Prostate gland (tissue), 2 donors: ENCODE measurements at regions not wholly inside any gene's neighbourhood (a gene's known extent, or its start where the extent isn't known, plus 50 kb on each side); places are given as distances from the start of the nearest gene placed in this dataset.

ENCODE experiments used
- DNase-seq: peaks from one replicate; pipeline ENCODE4 v3.0.0-alpha.2; 2019; ENCODE audit warnings: low spot score
- H3K27ac ChIP-seq, 2 donors: fragments of 200-600 bp; sonication (generic); 2 replicates each; pipeline ENCODE4 v1.5.1; 2017 to 2019
- H3K27me3 ChIP-seq: fragments of 200-600 bp; sonication (generic); replicated peaks from 2 replicates; pipeline ENCODE4 v1.5.1; 2019; ENCODE audit not compliant: insufficient read depth
- H3K36me3 ChIP-seq, 2 donors: fragments of 200-600 bp; sonication (generic); 1 replicate in 1 of 2; 2 replicates in 1 of 2; pipeline versions ENCODE4 v1.5.1 to v1.8.1; 2017 to 2019
- H3K4me1 ChIP-seq: fragments of 200-600 bp; sonication (generic); replicated peaks from 2 replicates; pipeline ENCODE4 v1.5.1; 2019
- H3K4me3 ChIP-seq, 2 donors: fragments of 200-600 bp; sonication (generic); 2 replicates each; pipeline ENCODE4 v1.5.1; 2017 to 2019
- H3K9me3 ChIP-seq: fragments of 200-600 bp; sonication (generic); 2 replicates; pipeline ENCODE4 v1.5.1; 2017
- CTCF ChIP-seq, 4 experiments: fragments of 200-600 bp in 2 of 4; fragments of 450-650 bp in 2 of 4; sonication (generic) in 2 of 4; IDR thresholded peaks; 1 replicate in 3 of 4; 2 replicates in 1 of 4; pipeline ENCODE4 v1.5.1; 2016 to 2019; ENCODE audit warnings: antibody characterized with exemption in 4 of 4, mild to moderate bottlenecking in 2 of 4, moderate library complexity in 2 of 4
- POLR2A ChIP-seq: fragments of 450-650 bp; IDR thresholded peaks from one replicate; pipeline ENCODE4 v1.6.1; 2016; ENCODE audit warnings: antibody characterized with exemption, mild to moderate bottlenecking
- POLR2AphosphoS5 ChIP-seq: sonication (generic); formaldehyde crosslinking; IDR thresholded peaks from one replicate; pipeline ENCODE4 v1.6.1; 2017; ENCODE audit warnings: antibody characterized with exemption
- WGBS: methylation state at CpG from one replicate; pipeline ENCODE4 v1.1.5; 2018; 5-methylcytosine and 5-hydroxymethylcytosine counted together
- intact Hi-C: fragments of 100-400 bp; cut with DNase I; formaldehyde crosslinking; loops from one replicate; pipeline ENCODE4 v1.14.2; 2022

- Histone ChIP-seq H3K36me3 (no peaks in the 10 kb centered on the region), H3K27me3 (no peaks in the 10 kb centered on the region), H3K4me3 (no peak overlapping the region), H3K9me3 (no peaks in the 10 kb centered on the region), H3K4me1 (no peaks in the 10 kb centered on the region), H3K27ac (no peak overlapping the region)
- WGBS = 81% methylated on average over 8 of the region's 8 CpGs
- intact Hi-C loops = no loop called here
- TF ChIP-seq CTCF (IDR thresholded peaks at IDR 0.05) (no peak), POLR2AphosphoS5 (no peak), POLR2A (no peak)
- no peak for DNase-seq
Measured at GRCh38 chr5:12625667-12626263, 721.5 kb upstream of the CTNND2 start.

- Histone ChIP-seq H3K4me3 (no peak overlapping the region), H3K27ac (no peak overlapping the region), H3K4me1 (no peaks in the 10 kb centered on the region), H3K27me3 (no peaks in the 10 kb centered on the region), H3K9me3 (no peaks in the 10 kb centered on the region), H3K36me3 (no peaks in the 10 kb centered on the region)
- 91% methylated on average over 4 of the region's 4 CpGs for WGBS
- no peak for TF ChIP-seq POLR2AphosphoS5
- no peak for TF ChIP-seq CTCF (IDR thresholded peaks at IDR 0.05)
- no peak for TF ChIP-seq POLR2A
- no peak for DNase-seq
- intact Hi-C loops = no loop called here
Measured at GRCh38 chr5:12624776-12625560, 720.7 kb upstream of the CTNND2 start.

- WGBS = 29% methylated on average over 1 of the region's 1 CpG
- Histone ChIP-seq H3K4me3 (no peak overlapping the region), H3K9me3 (no peaks in the 10 kb centered on the region), H3K4me1 (no peaks in the 10 kb centered on the region), H3K36me3 (no peaks in the 10 kb centered on the region), H3K27me3 (no peaks in the 10 kb centered on the region), H3K27ac (no peak overlapping the region)
- DNase-seq = no peak
- intact Hi-C loops = no loop called here
- TF ChIP-seq POLR2A (no peak), POLR2AphosphoS5 (no peak), CTCF (IDR thresholded peaks at IDR 0.05) (no peak)
Measured at GRCh38 chr5:12623408-12623807, 719.2 kb upstream of the CTNND2 start.

GRCh38 chr5:12616093-12616492 is 711.8 kb upstream of the CTNND2 start:
- DNase-seq = no peak
- TF ChIP-seq CTCF (IDR thresholded peaks at IDR 0.05) = no peak
- TF ChIP-seq POLR2A = no peak
- no peak for TF ChIP-seq POLR2AphosphoS5
- no peaks in the 10 kb centered on the region for H3K4me1 ChIP-seq
- intact Hi-C loops = no loop called here
- H3K27ac ChIP-seq = no peak overlapping the region
- no peaks in the 10 kb centered on the region for H3K36me3 ChIP-seq
- no peaks in the 10 kb centered on the region for H3K9me3 ChIP-seq
- 79% methylated on average over 4 of the region's 4 CpGs for WGBS
- no peak overlapping the region for H3K4me3 ChIP-seq
- H3K27me3 ChIP-seq = no peaks in the 10 kb centered on the region
